Endothelial cell of umbilical vein (primary cell): ENCODE measurements at regions not wholly inside any gene's neighbourhood (a gene's known extent, or its start where the extent isn't known, plus 50 kb on each side); places are given as distances from the start of the nearest gene placed in this dataset.

ENCODE experiments used
- BruUV-seq: library from RNA; stranded (reverse); fragments of 400-500 nt; replicated peaks from 2 replicates; lab custom pipeline; 2021; lab: Mats Ljungman, UMichigan
- CTCF ChIA-PET: fragments of 300-600, 350-600 bp; sonication (Branson Sonifier 250); formaldehyde crosslinking; loops from one replicate; lab custom pipeline; 2021; ENCODE audit warnings: antibody characterized with exemption, inconsistent platforms; lab: Charles Lee
- POLR2A ChIA-PET: fragments of 300-600, 350-600 bp; sonication (Branson Sonifier 250); formaldehyde crosslinking; loops from one replicate; lab custom pipeline; 2021; ENCODE audit warnings: antibody characterized with exemption, inconsistent platforms; lab: Charles Lee
- DNase-seq: peaks from one replicate; pipeline ENCODE4 v3.0.0-alpha.2; 2011; ENCODE audit warnings: low read depth, low spot score
- FAIRE-seq: peaks from 2 replicates; lab custom pipeline; 2011; peaks lifted over from hg19 to GRCh38; lab: Jason Lieb, UNC
- H2AFZ ChIP-seq: 2 replicates; pipeline ENCODE4 v1.6.0; 2012; ENCODE audit warnings: low read depth, low read length, control low read depth, inconsistent platforms
- H3K27ac ChIP-seq: 2 replicates; pipeline ENCODE4 v1.5.1; 2011; ENCODE audit warnings: low read depth, mild to moderate bottlenecking, control low read depth, low read length, moderate library complexity; ENCODE audit not compliant: insufficient read depth
- H3K27me3 ChIP-seq, 2 experiments: 2 replicates each; pipeline versions ENCODE4 v1.6.0 to v1.6.1; 2011; ENCODE audit warnings: low read length in 2 of 2, mixed read lengths in 1 of 2; ENCODE audit not compliant: control insufficient read depth in 2 of 2, insufficient read depth in 2 of 2
- H3K36me3 ChIP-seq, 2 experiments: 2 replicates in 1 of 2; 3 replicates in 1 of 2; pipeline ENCODE4 v1.5.1; 2011; ENCODE audit warnings: low read length in 2 of 2, mild to moderate bottlenecking in 1 of 2, moderate library complexity in 1 of 2; ENCODE audit not compliant: control insufficient read depth in 2 of 2, insufficient read depth in 2 of 2; ENCODE audit errors: extremely low read depth in 1 of 2
- H3K4me1 ChIP-seq: 3 replicates; pipeline ENCODE4 v1.5.1; 2011; ENCODE audit warnings: mild to moderate bottlenecking, low read length; ENCODE audit not compliant: control insufficient read depth, insufficient read depth; ENCODE audit errors: extremely low read depth
- H3K4me2 ChIP-seq: 2 replicates; pipeline ENCODE4 v1.6.1; 2011; ENCODE audit warnings: low read length, control low read depth, mixed read lengths; ENCODE audit not compliant: insufficient read depth
- H3K4me3 ChIP-seq, 3 experiments: fragments of 200-600 bp in 1 of 3; sonication (generic), shearing (Covaris generic) in 1 of 3; replicated peaks in 1 of 3; 2 replicates each; pipeline ENCODE4 v1.5.1; 2011 to 2016; ENCODE audit warnings: control low read depth in 3 of 3, low read length in 3 of 3, mild to moderate bottlenecking in 2 of 3, inconsistent platforms in 1 of 3, low read depth in 1 of 3, moderate library complexity in 1 of 3; ENCODE audit not compliant: insufficient read depth in 1 of 3
- H3K79me2 ChIP-seq: 2 replicates; pipeline ENCODE4 v1.6.0; 2012; ENCODE audit warnings: low read length, inconsistent platforms; ENCODE audit not compliant: control insufficient read depth, insufficient read depth
- H3K9ac ChIP-seq: replicated peaks from 2 replicates; pipeline ENCODE3; 2011; ENCODE audit warnings: low read length, control low read depth; ENCODE audit not compliant: insufficient read depth; ENCODE audit errors: extremely low read depth
- H3K9me1 ChIP-seq: replicated peaks from 3 replicates; pipeline ENCODE4 v1.6.0; 2011; ENCODE audit warnings: mild to moderate bottlenecking, low read length; ENCODE audit not compliant: control insufficient read depth, insufficient read depth; ENCODE audit errors: extremely low read depth
- H3K9me3 ChIP-seq: replicated peaks from 2 replicates; pipeline ENCODE4 v1.5.1; 2012; ENCODE audit warnings: low read length, inconsistent platforms; ENCODE audit not compliant: control insufficient read depth, insufficient read depth
- H4K20me1 ChIP-seq: replicated peaks from 2 replicates; pipeline ENCODE3; 2011; ENCODE audit warnings: mild to moderate bottlenecking, low read length; ENCODE audit not compliant: control insufficient read depth, insufficient read depth; ENCODE audit errors: extremely low read depth
- CTCF ChIP-seq, 2 donors: IDR thresholded peaks; 1 replicate in 1 of 2; 2 replicates in 1 of 2; pipeline ENCODE4 v1.5.1; 2011; ENCODE audit warnings: low read length in 2 of 2, mild to moderate bottlenecking in 2 of 2, moderate library complexity in 2 of 2, control low read depth in 1 of 2, inconsistent platforms in 1 of 2, low read depth in 1 of 2; ENCODE audit not compliant: insufficient read depth in 1 of 2; ENCODE audit errors: extremely low read depth in 1 of 2
- EZH2 ChIP-seq: IDR thresholded peaks from 2 replicates; pipeline ENCODE4 v1.6.1; 2012; ENCODE audit warnings: borderline replicate concordance, low read depth, mild to moderate bottlenecking, moderate library complexity, low read length, inconsistent platforms; ENCODE audit not compliant: severe bottlenecking
- FOS ChIP-seq: IDR thresholded peaks from 2 replicates; pipeline ENCODE4 v1.6.1; 2011; ENCODE audit warnings: mild to moderate bottlenecking, low read length, moderate library complexity, borderline replicate concordance; ENCODE audit not compliant: insufficient read depth
- GATA2 ChIP-seq: IDR thresholded peaks from 2 replicates; pipeline ENCODE4 v1.7.0; 2011; ENCODE audit warnings: low read depth, mild to moderate bottlenecking, moderate library complexity, mixed read lengths, low read length; ENCODE audit not compliant: insufficient read length, insufficient read depth
- JUN ChIP-seq: IDR thresholded peaks from 2 replicates; pipeline ENCODE4 v1.6.1; 2011; ENCODE audit warnings: borderline replicate concordance, low read depth; ENCODE audit not compliant: insufficient read length, insufficient read depth
- MAX ChIP-seq: IDR thresholded peaks from 2 replicates; pipeline ENCODE4 v1.6.1; 2011; ENCODE audit not compliant: insufficient read depth, insufficient read length
- MYC ChIP-seq: IDR thresholded peaks from one replicate; pipeline ENCODE4 v1.6.1; 2011; ENCODE audit warnings: mild to moderate bottlenecking, low read depth, low read length
- POLR2A ChIP-seq: IDR thresholded peaks from 2 replicates; pipeline ENCODE4 v1.6.1; 2012; ENCODE audit warnings: low read depth, mild to moderate bottlenecking, control low read depth, low read length
- POLR2AphosphoS5 ChIP-seq: IDR thresholded peaks from 2 replicates; pipeline ENCODE4 v1.6.1; 2012; ENCODE audit warnings: low read depth, mild to moderate bottlenecking, control low read depth, low read length, moderate library complexity; ENCODE audit not compliant: insufficient read depth
- dilution Hi-C: fragments of 300-500 bp; cut with MboI; formaldehyde crosslinking; loops from one replicate; pipeline ENCODE4 v1.15.0; 2019; ENCODE audit warnings: low sequenced_read_pairs; ENCODE audit not compliant: extremely low pct_ligation_motif_present
- intact Hi-C: fragments of 100-400 bp; cut with micrococcal nuclease; formaldehyde crosslinking; loops from one replicate; pipeline ENCODE4 v1.10.0; 2022

- Histone ChIP-seq H3K9me1 (no peaks in the 10 kb centered on the region), H2AFZ (no peak overlapping the region), H3K36me3 (no peaks in the 10 kb centered on the region), H3K27me3 (no peaks in the 10 kb centered on the region), H3K4me2 (no peak overlapping the region), H3K27ac (no peak overlapping the region), H3K4me3 (no peak overlapping the region), H3K79me2 (no peaks in the 10 kb centered on the region), H4K20me1 (no peaks in the 10 kb centered on the region), H3K4me1 (no peaks in the 10 kb centered on the region), H3K9me3 (no peaks in the 10 kb centered on the region), H3K9ac (no peak overlapping the region)
- ChIA-PET POLR2A (no interaction called here), CTCF (no interaction called here)
- FAIRE-seq (no peak), DNase-seq (no peak)
- BruUV-seq, result no TSS peak
- dilution Hi-C loops, result no loop called here
- intact Hi-C loops, result no loop called here
- no peak for TF ChIP-seq POLR2A
- TF ChIP-seq GATA2, result no peak
Measured at GRCh38 chr2:133642791-133643191, 74.5 kb upstream of the NCKAP5 start.

GRCh38 chr2:133643863-133644262, 75.6 kb upstream of the NCKAP5 start:
- Histone ChIP-seq H3K27me3 (no peaks in the 10 kb centered on the region), H3K9ac (no peak overlapping the region), H3K79me2 (no peaks in the 10 kb centered on the region), H2AFZ (no peak overlapping the region), H3K4me2 (no peak overlapping the region), H3K36me3 (no peaks in the 10 kb centered on the region), H3K4me3 (no peak overlapping the region), H3K4me1 (no peaks in the 10 kb centered on the region), H4K20me1 (no peaks in the 10 kb centered on the region), H3K9me3 (no peaks in the 10 kb centered on the region), H3K27ac (no peak overlapping the region), H3K9me1 (no peaks in the 10 kb centered on the region)
- BruUV-seq, result no TSS peak
- FAIRE-seq, result no peak
- ChIA-PET POLR2A (no interaction called here), CTCF (no interaction called here)
- intact Hi-C loops (no loop called here), dilution Hi-C loops (no loop called here)
- no peak for DNase-seq
- TF ChIP-seq MYC (no peak), JUN (no peak), POLR2A (no peak), CTCF (IDR thresholded peaks at IDR 0.05; ENCODE audit: extremely low read depth in 1 of 2, insufficient read depth in 1 of 2, low read depth in 1 of 2, low read length in 2 of 2) (no peak), GATA2 (no peak), FOS (no peak), POLR2AphosphoS5 (no peak), EZH2 (no peak), MAX (no peak)
